Liver (tissue), 8 donors: ENCODE measurements at regions not wholly inside any gene's neighbourhood (a gene's known extent, or its start where the extent isn't known, plus 50 kb on each side); places are given as distances from the start of the nearest gene placed in this dataset.

ENCODE experiments used
- DNase-seq: peaks from one replicate; pipeline ENCODE4 v3.0.0-alpha.2; 2017; ENCODE audit warnings: low spot score
- H3K27ac ChIP-seq, 2 donors: one replicate each; pipeline ENCODE4 v1.7.0; 2013; ENCODE audit warnings: inconsistent platforms in 2 of 2, low read length in 2 of 2, control low read depth in 1 of 2, low read depth in 1 of 2, mild to moderate bottlenecking in 1 of 2
- H3K27me3 ChIP-seq, 4 donors: one replicate each; pipeline versions ENCODE4 v1.6.1 to v1.7.0; 2013; ENCODE audit warnings: low read length in 3 of 4, inconsistent platforms in 1 of 4, mild to moderate bottlenecking in 1 of 4, moderate library complexity in 1 of 4; ENCODE audit not compliant: control insufficient read depth in 4 of 4, insufficient read depth in 4 of 4
- H3K36me3 ChIP-seq, 4 donors: one replicate each; pipeline versions ENCODE4 v1.6.1 to v1.7.0; 2013; ENCODE audit warnings: low read length in 3 of 4, mild to moderate bottlenecking in 3 of 4, low read depth in 1 of 4, moderate library complexity in 1 of 4; ENCODE audit not compliant: control insufficient read depth in 4 of 4, insufficient read depth in 3 of 4
- H3K4me1 ChIP-seq, 4 donors: one replicate each; pipeline versions ENCODE4 v1.6.1 to v1.7.0; 2013; ENCODE audit warnings: low read length in 3 of 4, mild to moderate bottlenecking in 3 of 4, moderate library complexity in 1 of 4; ENCODE audit not compliant: control insufficient read depth in 4 of 4, insufficient read depth in 4 of 4
- H3K4me3 ChIP-seq, 3 donors: one replicate each; pipeline versions ENCODE4 v1.6.1 to v1.7.0; 2013; ENCODE audit warnings: low read length in 3 of 3, control low read depth in 1 of 3, low read depth in 1 of 3, mild to moderate bottlenecking in 1 of 3
- H3K9ac ChIP-seq, 2 donors: one replicate each; pipeline ENCODE4 v1.7.0; 2013; ENCODE audit warnings: low read length in 2 of 2, mild to moderate bottlenecking in 2 of 2, moderate library complexity in 2 of 2, control low read depth in 1 of 2, low read depth in 1 of 2
- H3K9me3 ChIP-seq, 4 donors: one replicate each; pipeline versions ENCODE4 v1.6.1 to v1.7.0; 2013; ENCODE audit warnings: low read length in 3 of 4; ENCODE audit not compliant: control insufficient read depth in 4 of 4
- EGR1 ChIP-seq, 2 donors: IDR thresholded peaks; 2 replicates each; pipeline ENCODE4 v1.6.1; 2016 to 2018; ENCODE audit warnings: antibody characterized with exemption in 2 of 2, low read depth in 2 of 2
- RAD21 ChIP-seq, 2 donors: IDR thresholded peaks; 2 replicates each; pipeline ENCODE4 v1.6.1; 2016; ENCODE audit warnings: antibody characterized with exemption in 2 of 2, mild to moderate bottlenecking in 2 of 2
- YY1 ChIP-seq: IDR thresholded peaks from 2 replicates; pipeline ENCODE4 v1.6.1; 2016; ENCODE audit warnings: antibody characterized with exemption, mild to moderate bottlenecking
- WGBS: extraction: QIAGEN DNeasy Blood & Tissue Kit; methylation state at CpG from one replicate; pipeline ENCODE4 v1.1.7; 2013; 5-methylcytosine and 5-hydroxymethylcytosine counted together
- TF ChIP-seq, protein P1 (sequence below): fragments of 150-350 bp; IDR thresholded peaks from 2 replicates; pipeline ENCODE4 v1.5.1; 2017; ENCODE audit warnings: improper control_type of control experiment, low read depth, low read length; ENCODE audit not compliant: missing input control
- TF ChIP-seq, protein P2 (sequence below): IDR thresholded peaks from 2 replicates; pipeline ENCODE4 v1.6.1; 2016; ENCODE audit warnings: antibody characterized with exemption
- TF ChIP-seq, protein P3 (sequence below): IDR thresholded peaks from 2 replicates; pipeline ENCODE4 v1.6.1; 2016; ENCODE audit warnings: antibody characterized with exemption, mild to moderate bottlenecking
- donor health status: healthy.
- donor health status: healthy.
- donor health status: healthy.
- donor health status: healthy.
- donor health status: healthy.

GRCh38 chr4:80125252-80126177 is 52.5 kb upstream of the ANTXR2 start:
- no peak overlapping the region for H3K4me3 ChIP-seq
- H3K9ac ChIP-seq: no peak overlapping the region
- 78% methylated on average over 4 of the region's 4 CpGs for WGBS
- no peak for DNase-seq
- H3K36me3 ChIP-seq: no peaks in the 10 kb centered on the region
- TF ChIP-seq, protein P1, sequence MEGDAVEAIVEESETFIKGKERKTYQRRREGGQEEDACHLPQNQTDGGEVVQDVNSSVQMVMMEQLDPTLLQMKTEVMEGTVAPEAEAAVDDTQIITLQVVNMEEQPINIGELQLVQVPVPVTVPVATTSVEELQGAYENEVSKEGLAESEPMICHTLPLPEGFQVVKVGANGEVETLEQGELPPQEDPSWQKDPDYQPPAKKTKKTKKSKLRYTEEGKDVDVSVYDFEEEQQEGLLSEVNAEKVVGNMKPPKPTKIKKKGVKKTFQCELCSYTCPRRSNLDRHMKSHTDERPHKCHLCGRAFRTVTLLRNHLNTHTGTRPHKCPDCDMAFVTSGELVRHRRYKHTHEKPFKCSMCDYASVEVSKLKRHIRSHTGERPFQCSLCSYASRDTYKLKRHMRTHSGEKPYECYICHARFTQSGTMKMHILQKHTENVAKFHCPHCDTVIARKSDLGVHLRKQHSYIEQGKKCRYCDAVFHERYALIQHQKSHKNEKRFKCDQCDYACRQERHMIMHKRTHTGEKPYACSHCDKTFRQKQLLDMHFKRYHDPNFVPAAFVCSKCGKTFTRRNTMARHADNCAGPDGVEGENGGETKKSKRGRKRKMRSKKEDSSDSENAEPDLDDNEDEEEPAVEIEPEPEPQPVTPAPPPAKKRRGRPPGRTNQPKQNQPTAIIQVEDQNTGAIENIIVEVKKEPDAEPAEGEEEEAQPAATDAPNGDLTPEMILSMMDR: peak; percentile 39
- TF ChIP-seq RAD21 (IDR thresholded peaks at IDR 0.05) (peak; percentile 48 to 70), YY1 (no peak)
- TF ChIP-seq, protein P2, sequence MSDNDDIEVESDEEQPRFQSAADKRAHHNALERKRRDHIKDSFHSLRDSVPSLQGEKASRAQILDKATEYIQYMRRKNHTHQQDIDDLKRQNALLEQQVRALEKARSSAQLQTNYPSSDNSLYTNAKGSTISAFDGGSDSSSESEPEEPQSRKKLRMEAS: peak; percentile 8
- no peaks in the 10 kb centered on the region for H3K4me1 ChIP-seq
- no peak overlapping the region for H3K27ac ChIP-seq
- H3K27me3 ChIP-seq: peaks cover 0 to 3% (median 0%) of the 10 kb centered on the region in 4 donors
- no peaks in the 10 kb centered on the region for H3K9me3 ChIP-seq

DNA sequence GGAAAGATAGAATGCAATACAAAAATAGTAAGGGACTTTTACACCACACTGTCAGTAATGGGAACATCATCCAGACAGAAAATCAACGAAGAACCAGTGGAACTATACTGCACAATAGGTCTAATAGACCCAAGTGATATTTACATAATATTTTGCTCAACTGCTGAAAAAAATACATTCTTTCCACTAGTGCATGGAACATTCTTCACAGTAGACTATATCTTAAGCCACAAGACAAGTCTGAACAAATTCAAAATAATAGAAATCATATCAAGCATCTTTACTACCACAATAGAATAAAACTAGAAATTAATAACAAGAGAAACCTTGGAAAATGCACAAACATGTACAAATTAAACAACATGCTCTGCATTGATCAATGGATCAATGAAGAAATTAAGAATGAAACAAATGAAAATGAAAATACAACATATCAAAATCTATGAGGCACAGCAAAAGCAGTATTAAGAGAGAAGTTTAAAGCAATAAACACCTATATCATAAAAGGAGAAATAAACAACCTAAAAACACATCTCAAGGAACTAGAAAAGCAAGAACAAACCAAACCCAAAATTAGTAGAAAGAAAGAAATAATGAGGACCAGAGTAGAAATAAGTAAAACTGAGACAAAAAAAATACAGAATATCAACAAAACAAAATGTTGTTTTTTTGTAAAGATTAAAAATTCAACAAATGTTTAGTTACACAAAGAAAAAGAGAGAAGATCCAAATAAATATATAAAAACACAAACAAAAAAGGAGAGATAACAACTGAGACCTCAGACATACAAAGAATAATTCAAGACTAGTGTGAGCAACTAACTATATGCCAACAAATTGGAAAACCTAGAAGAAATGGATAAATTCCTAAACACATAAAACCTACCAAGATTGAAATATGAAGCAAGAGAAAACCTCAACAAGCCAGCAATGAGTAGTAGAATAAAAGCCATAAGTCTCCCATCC is 51.5 kb upstream of the ANTXR2 start:
- no peaks in the 10 kb centered on the region for H3K9me3 ChIP-seq
- 72% methylated on average over 1 of the region's 1 CpG for WGBS
- no peak for TF ChIP-seq EGR1 (IDR thresholded peaks at IDR 0.05; ENCODE audit: low read depth in 2 of 2)
- TF ChIP-seq, protein P3, sequence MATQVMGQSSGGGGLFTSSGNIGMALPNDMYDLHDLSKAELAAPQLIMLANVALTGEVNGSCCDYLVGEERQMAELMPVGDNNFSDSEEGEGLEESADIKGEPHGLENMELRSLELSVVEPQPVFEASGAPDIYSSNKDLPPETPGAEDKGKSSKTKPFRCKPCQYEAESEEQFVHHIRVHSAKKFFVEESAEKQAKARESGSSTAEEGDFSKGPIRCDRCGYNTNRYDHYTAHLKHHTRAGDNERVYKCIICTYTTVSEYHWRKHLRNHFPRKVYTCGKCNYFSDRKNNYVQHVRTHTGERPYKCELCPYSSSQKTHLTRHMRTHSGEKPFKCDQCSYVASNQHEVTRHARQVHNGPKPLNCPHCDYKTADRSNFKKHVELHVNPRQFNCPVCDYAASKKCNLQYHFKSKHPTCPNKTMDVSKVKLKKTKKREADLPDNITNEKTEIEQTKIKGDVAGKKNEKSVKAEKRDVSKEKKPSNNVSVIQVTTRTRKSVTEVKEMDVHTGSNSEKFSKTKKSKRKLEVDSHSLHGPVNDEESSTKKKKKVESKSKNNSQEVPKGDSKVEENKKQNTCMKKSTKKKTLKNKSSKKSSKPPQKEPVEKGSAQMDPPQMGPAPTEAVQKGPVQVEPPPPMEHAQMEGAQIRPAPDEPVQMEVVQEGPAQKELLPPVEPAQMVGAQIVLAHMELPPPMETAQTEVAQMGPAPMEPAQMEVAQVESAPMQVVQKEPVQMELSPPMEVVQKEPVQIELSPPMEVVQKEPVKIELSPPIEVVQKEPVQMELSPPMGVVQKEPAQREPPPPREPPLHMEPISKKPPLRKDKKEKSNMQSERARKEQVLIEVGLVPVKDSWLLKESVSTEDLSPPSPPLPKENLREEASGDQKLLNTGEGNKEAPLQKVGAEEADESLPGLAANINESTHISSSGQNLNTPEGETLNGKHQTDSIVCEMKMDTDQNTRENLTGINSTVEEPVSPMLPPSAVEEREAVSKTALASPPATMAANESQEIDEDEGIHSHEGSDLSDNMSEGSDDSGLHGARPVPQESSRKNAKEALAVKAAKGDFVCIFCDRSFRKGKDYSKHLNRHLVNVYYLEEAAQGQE: no peak
- no peak for DNase-seq
- H3K36me3 ChIP-seq: no peaks in the 10 kb centered on the region
- peaks cover 0 to 3% (median 0%) of the 10 kb centered on the region in 4 donors for H3K27me3 ChIP-seq
- no peak overlapping the region for H3K9ac ChIP-seq
- H3K27ac ChIP-seq: no peak overlapping the region
- H3K4me1 ChIP-seq: no peaks in the 10 kb centered on the region
- H3K4me3 ChIP-seq: no peak overlapping the region
